A673 (cell line): ENCODE measurements at regions not wholly inside any gene's neighbourhood (a gene's known extent, or its start where the extent isn't known, plus 50 kb on each side); places are given as distances from the start of the nearest gene placed in this dataset.

ENCODE experiments used
- CTCF ChIP-seq: fragments of 300-800, 200-600 bp; sonication (generic); conservative IDR thresholded peaks from 2 replicates; pipeline ENCODE4 v1.5.1; 2017; ENCODE audit warnings: low read depth, mild to moderate bottlenecking, antibody characterized with exemption, low read length, moderate library complexity, mixed read lengths
- EZH2 ChIP-seq: fragments of 200-600 bp; sonication (generic); IDR thresholded peaks from 2 replicates; pipeline ENCODE4 v1.6.1; 2017; ENCODE audit warnings: borderline replicate concordance, low read depth, mild to moderate bottlenecking, mixed read lengths, antibody characterized with exemption, low read length; ENCODE audit not compliant: poor library complexity, severe bottlenecking

- no peak for TF ChIP-seq CTCF
- no peak for TF ChIP-seq EZH2
Measured at GRCh38 chr5:4911646-4912403, 228.3 kb upstream of the ADAMTS16 start.
